Fibroblast of lung (primary cell): ENCODE measurements at regions not wholly inside any gene's neighbourhood (a gene's known extent, or its start where the extent isn't known, plus 50 kb on each side); places are given as distances from the start of the nearest gene placed in this dataset.

Experiments used
- CTCF ChIP-seq, 2 donors: IDR thresholded peaks in 1 of 2; conservative IDR thresholded peaks in 1 of 2; 1 replicate in 1 of 2; 2 replicates in 1 of 2; pipeline ENCODE4 v1.5.1; 2011 to 2012; ENCODE audit warnings: low read length in 2 of 2, control low read depth in 1 of 2, inconsistent platforms in 1 of 2, low read depth in 1 of 2, mild to moderate bottlenecking in 1 of 2
- EZH2 ChIP-seq: IDR thresholded peaks from 2 replicates; pipeline ENCODE4 v1.5.1; 2012; ENCODE audit warnings: low read length, control low read depth, mild to moderate bottlenecking; ENCODE audit errors: missing control alignments

- TF ChIP-seq CTCF (conservative IDR thresholded peaks at IDR 0.05 in 1 of 2, IDR thresholded peaks at IDR 0.05 in 1 of 2; ENCODE audit: low read depth in 1 of 2, low read length in 2 of 2) (no peak), EZH2 (no peak)
Observed at GRCh38 chr12:102571889-102572288, 91.5 kb upstream of the IGF1 start.
